T-helper 2 cell (primary cell): ENCODE measurements at regions not wholly inside any gene's neighbourhood (a gene's known extent, or its start where the extent isn't known, plus 50 kb on each side); places are given as distances from the start of the nearest gene placed in this dataset.
"Not testable (repeated sequence)": the region's sequence is repeated elsewhere in the genome, so short reads cannot be mapped to it uniquely, and the experiment has no call there.

Source experiments
- DNase-seq, 5 experiments: peaks; one replicate each; pipeline versions ENCODE4 v3.0.0 to v3.0.0-alpha.2; 2012 to 2022

GRCh38 chrX:83588409-83588808, 80.3 kb downstream of the POU3F4 start:
- DNase-seq, result no peak

- no peak for DNase-seq
Observed at GRCh38 chrX:83593634-83594294, 85.7 kb downstream of the POU3F4 start.

GRCh38 chrX:83630662-83631061, 122.6 kb downstream of the POU3F4 start:
- no peak for DNase-seq

GRCh38 chrX:83649706-83650105, 141.6 kb downstream of the POU3F4 start:
- not testable (repeated sequence) for DNase-seq

- DNase-seq, result peak in 1 of 5 experiments; percentile 0
Observed at GRCh38 chrX:83658731-83659130, 150.6 kb downstream of the POU3F4 start.
